PC-9 (cell line): ENCODE measurements at regions not wholly inside any gene's neighbourhood (a gene's known extent, or its start where the extent isn't known, plus 50 kb on each side); places are given as distances from the start of the nearest gene placed in this dataset.
"Not testable (repeated sequence)": the region's sequence is repeated elsewhere in the genome, so short reads cannot be mapped to it uniquely, and the experiment has no call there.

Source experiments
- CTCF ChIP-seq: fragments of 200-600 bp; sonication (generic); conservative IDR thresholded peaks from 2 replicates; pipeline ENCODE4 v1.6.1; 2017; ENCODE audit warnings: mixed run types, antibody characterized with exemption, mild to moderate bottlenecking, moderate library complexity
- EZH2 ChIP-seq: fragments of 200-600 bp; sonication (generic); IDR thresholded peaks from 2 replicates; pipeline ENCODE4 v1.8.0; 2017; ENCODE audit warnings: antibody characterized with exemption, low read depth

- TF ChIP-seq CTCF, EZH2: not testable (repeated sequence)
Measured at GRCh38 chr3:186435332-186435731, 73.3 kb upstream of the DGKG start.
